CD14-positive monocyte (primary cell): ENCODE measurements at regions not wholly inside any gene's neighbourhood (a gene's known extent, or its start where the extent isn't known, plus 50 kb on each side); places are given as distances from the start of the nearest gene placed in this dataset.

Experiments
- DNase-seq, 3 donors: peaks; one replicate each; pipeline ENCODE4 v3.0.0-alpha.2; 2011 to 2022
- H2AFZ ChIP-seq: 2 replicates; pipeline ENCODE4 v1.6.0; 2012; ENCODE audit warnings: mild to moderate bottlenecking, low read depth, low read length, inconsistent platforms; ENCODE audit not compliant: insufficient read depth, poor library complexity, severe bottlenecking
- H3K27ac ChIP-seq, 2 donors: 1 replicate in 1 of 2; 2 replicates in 1 of 2; pipeline ENCODE4 v1.5.1; 2012 to 2013; ENCODE audit warnings: low read length in 2 of 2, control low read depth in 1 of 2, inconsistent platforms in 1 of 2, low read depth in 1 of 2, mild to moderate bottlenecking in 1 of 2
- H3K27me3 ChIP-seq, 2 donors: one replicate each; pipeline versions ENCODE4 v1.6.0 to v1.6.1; 2011 to 2013; ENCODE audit warnings: low read length in 2 of 2; ENCODE audit not compliant: control insufficient read depth in 2 of 2, insufficient read depth in 2 of 2
- H3K36me3 ChIP-seq, 2 donors: replicated peaks in 1 of 2; 1 replicate in 1 of 2; 2 replicates in 1 of 2; pipeline versions ENCODE4 v1.5.1 to v1.6.1; 2012 to 2013; ENCODE audit warnings: low read length in 2 of 2, control low read depth in 1 of 2, inconsistent platforms in 1 of 2, mild to moderate bottlenecking in 1 of 2; ENCODE audit not compliant: insufficient read depth in 2 of 2, control insufficient read depth in 1 of 2
- H3K4me1 ChIP-seq, 2 donors: 1 replicate in 1 of 2; 2 replicates in 1 of 2; pipeline versions ENCODE4 v1.5.1 to v1.6.1; 2012 to 2013; ENCODE audit warnings: low read length in 2 of 2, control low read depth in 1 of 2, inconsistent platforms in 1 of 2, mild to moderate bottlenecking in 1 of 2, moderate library complexity in 1 of 2; ENCODE audit not compliant: insufficient read depth in 2 of 2, control insufficient read depth in 1 of 2
- H3K4me2 ChIP-seq: replicated peaks from 2 replicates; pipeline ENCODE3; 2012; ENCODE audit warnings: low read length, moderate library complexity, mild to moderate bottlenecking; ENCODE audit not compliant: poor library complexity, severe bottlenecking; ENCODE audit errors: extremely low read depth
- H3K4me3 ChIP-seq, 3 experiments: fragments of 200-600 bp in 1 of 3; sonication (generic) in 1 of 3; replicated peaks in 1 of 3; 1 replicate in 2 of 3; 2 replicates in 1 of 3; pipeline ENCODE4 v1.5.1; 2011 to 2013; ENCODE audit warnings: low read length in 3 of 3, mild to moderate bottlenecking in 3 of 3, control low read depth in 2 of 3, low read depth in 2 of 3, inconsistent platforms in 1 of 3, moderate library complexity in 1 of 3
- H3K79me2 ChIP-seq: 2 replicates; pipeline ENCODE4 v1.6.0; 2012; ENCODE audit warnings: mild to moderate bottlenecking, control low read depth, inconsistent platforms, low read length, moderate library complexity; ENCODE audit not compliant: insufficient read depth
- H3K9ac ChIP-seq: 2 replicates; pipeline ENCODE4 v1.6.0; 2017; ENCODE audit warnings: low read length, mild to moderate bottlenecking; ENCODE audit not compliant: insufficient read depth, poor library complexity, severe bottlenecking
- H3K9me3 ChIP-seq, 2 donors: replicated peaks in 1 of 2; 1 replicate in 1 of 2; 2 replicates in 1 of 2; pipeline versions ENCODE4 v1.5.1 to v1.6.1; 2012 to 2013; ENCODE audit warnings: low read length in 2 of 2, control low read depth in 1 of 2; ENCODE audit not compliant: control insufficient read depth in 1 of 2, insufficient read depth in 1 of 2
- H4K20me1 ChIP-seq: 2 replicates; pipeline ENCODE4 v1.6.0; 2012; ENCODE audit warnings: mild to moderate bottlenecking, low read length, control low read depth, moderate library complexity; ENCODE audit not compliant: insufficient read depth
- H3K27ac Mint-ChIP-seq, 7 donors: one replicate each; pipeline ENCODE4 v1.8.0; 2020; ENCODE audit warnings: mild to moderate bottlenecking in 7 of 7, mixed read lengths in 7 of 7, moderate library complexity in 6 of 7, inconsistent platforms in 2 of 7
- H3K27me3 Mint-ChIP-seq, 3 donors: one replicate each; pipeline ENCODE4 v1.8.0; 2021 to 2022; ENCODE audit warnings: low read depth in 3 of 3, mild to moderate bottlenecking in 3 of 3, mixed read lengths in 3 of 3, moderate library complexity in 3 of 3, inconsistent platforms in 1 of 3
- H3K36me3 Mint-ChIP-seq, 2 donors: one replicate each; pipeline ENCODE4 v1.8.0; 2020; ENCODE audit warnings: mixed read lengths in 2 of 2, inconsistent platforms in 1 of 2, mild to moderate bottlenecking in 1 of 2
- H3K4me1 Mint-ChIP-seq: one replicate; pipeline ENCODE4 v1.8.0; 2020; ENCODE audit warnings: mild to moderate bottlenecking, mixed read lengths
- H3K4me3 Mint-ChIP-seq, 2 donors: one replicate each; pipeline ENCODE4 v1.8.0; 2020; ENCODE audit warnings: mild to moderate bottlenecking in 2 of 2, mixed read lengths in 2 of 2, moderate library complexity in 1 of 2
- H3K9me3 Mint-ChIP-seq, 7 donors: one replicate each; pipeline ENCODE4 v1.8.0; 2020 to 2022; ENCODE audit warnings: mixed read lengths in 7 of 7, mild to moderate bottlenecking in 6 of 7, moderate library complexity in 6 of 7, inconsistent platforms in 2 of 7
- WGBS: methylation state at CpG from one replicate; pipeline ENCODE4 v1.1.5; 2013; ENCODE audit warnings: missing lambda C conversion rate; ENCODE audit not compliant: insufficient coverage; 5-methylcytosine and 5-hydroxymethylcytosine counted together
- intact Hi-C, 2 donors: fragments of 100-400 bp; cut with micrococcal nuclease; formaldehyde crosslinking; loops; one replicate each; pipeline versions ENCODE4 v1.15.0 to v1.15.1; 2023
- TF ChIP-seq, protein P1 (sequence below): fragments of 200-600 bp; IDR thresholded peaks from one replicate; pipeline ENCODE4 v1.8.0; 2022; ENCODE audit warnings: antibody characterized with exemption, mild to moderate bottlenecking

DNA sequence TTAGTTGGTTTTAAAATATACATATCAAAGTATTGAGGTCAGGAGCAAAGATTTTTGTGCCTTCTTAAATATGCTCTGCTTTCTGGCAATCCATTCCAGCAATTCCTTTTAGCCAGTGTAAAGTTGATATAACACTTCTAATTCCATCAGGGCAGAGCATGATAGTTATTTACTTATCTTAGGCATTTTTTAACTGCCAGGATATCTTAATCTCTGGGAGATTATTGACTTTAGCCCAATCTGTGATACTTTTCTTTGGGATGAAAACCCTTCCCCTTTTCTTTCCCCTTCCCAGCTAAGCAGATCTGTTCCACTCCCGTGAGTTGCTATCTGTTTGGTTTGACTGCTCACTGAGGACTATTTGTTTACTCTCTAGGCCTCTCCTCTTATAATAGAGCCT is 168.7 kb upstream of the RSPO3 start:
- H3K9me3 ChIP-seq: no peaks in the 10 kb centered on the region
- no peak for DNase-seq
- no peaks in the 10 kb centered on the region for H3K27me3 ChIP-seq
- intact Hi-C loops: no loop called here
- no peak overlapping the region for H3K4me2 ChIP-seq
- H3K27ac ChIP-seq: no peak overlapping the region
- H3K36me3 ChIP-seq: no peaks in the 10 kb centered on the region
- no peak overlapping the region for H3K9ac ChIP-seq
- no peaks in the 10 kb centered on the region for H3K79me2 ChIP-seq
- H3K4me1 Mint-ChIP-seq: no peaks in the 10 kb centered on the region
- H4K20me1 ChIP-seq: no peaks in the 10 kb centered on the region
- no peaks in the 10 kb centered on the region for H3K9me3 Mint-ChIP-seq
- 80% methylated on average over 1 of the region's 1 CpG for WGBS
- H3K27me3 Mint-ChIP-seq: peaks cover 0 to 1% (median 0%) of the 10 kb centered on the region in 3 donors
- no peaks in the 10 kb centered on the region for H3K36me3 Mint-ChIP-seq
- H3K4me3 ChIP-seq: no peak overlapping the region
- TF ChIP-seq, protein P1, sequence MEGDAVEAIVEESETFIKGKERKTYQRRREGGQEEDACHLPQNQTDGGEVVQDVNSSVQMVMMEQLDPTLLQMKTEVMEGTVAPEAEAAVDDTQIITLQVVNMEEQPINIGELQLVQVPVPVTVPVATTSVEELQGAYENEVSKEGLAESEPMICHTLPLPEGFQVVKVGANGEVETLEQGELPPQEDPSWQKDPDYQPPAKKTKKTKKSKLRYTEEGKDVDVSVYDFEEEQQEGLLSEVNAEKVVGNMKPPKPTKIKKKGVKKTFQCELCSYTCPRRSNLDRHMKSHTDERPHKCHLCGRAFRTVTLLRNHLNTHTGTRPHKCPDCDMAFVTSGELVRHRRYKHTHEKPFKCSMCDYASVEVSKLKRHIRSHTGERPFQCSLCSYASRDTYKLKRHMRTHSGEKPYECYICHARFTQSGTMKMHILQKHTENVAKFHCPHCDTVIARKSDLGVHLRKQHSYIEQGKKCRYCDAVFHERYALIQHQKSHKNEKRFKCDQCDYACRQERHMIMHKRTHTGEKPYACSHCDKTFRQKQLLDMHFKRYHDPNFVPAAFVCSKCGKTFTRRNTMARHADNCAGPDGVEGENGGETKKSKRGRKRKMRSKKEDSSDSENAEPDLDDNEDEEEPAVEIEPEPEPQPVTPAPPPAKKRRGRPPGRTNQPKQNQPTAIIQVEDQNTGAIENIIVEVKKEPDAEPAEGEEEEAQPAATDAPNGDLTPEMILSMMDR: no peak
- no peak overlapping the region for H3K4me3 Mint-ChIP-seq
- no peak overlapping the region for H3K27ac Mint-ChIP-seq
- H2AFZ ChIP-seq: no peak overlapping the region
- no peaks in the 10 kb centered on the region for H3K4me1 ChIP-seq

DNA sequence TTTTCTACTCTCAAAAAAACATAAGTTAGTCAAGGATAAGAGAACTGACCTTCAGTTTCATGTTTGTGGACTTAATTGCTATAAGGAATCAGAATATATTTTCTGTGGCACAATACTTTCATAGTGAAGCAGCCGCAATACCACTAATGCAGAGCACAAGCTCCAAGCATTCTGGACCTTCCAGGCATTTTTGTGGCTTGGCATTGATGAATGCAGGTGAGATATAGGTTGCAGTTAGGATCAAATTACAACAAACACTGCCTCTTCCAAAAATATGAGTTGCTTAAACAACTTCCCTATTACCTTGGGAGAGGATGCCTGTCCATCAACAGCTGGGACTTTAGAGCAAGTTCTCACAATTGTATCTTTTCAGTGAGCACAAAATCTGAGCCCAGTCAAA is 162.8 kb upstream of the RSPO3 start:
- Histone ChIP-seq H3K9me3 (no peaks in the 10 kb centered on the region), H4K20me1 (no peaks in the 10 kb centered on the region), H2AFZ (no peak overlapping the region), H3K27me3 (no peaks in the 10 kb centered on the region), H3K4me3 (no peak overlapping the region), H3K4me1 (no peaks in the 10 kb centered on the region), H3K4me2 (no peak overlapping the region), H3K36me3 (no peaks in the 10 kb centered on the region), H3K79me2 (no peaks in the 10 kb centered on the region), H3K27ac (no peak overlapping the region), H3K9ac (no peak overlapping the region)
- Mint-ChIP-seq H3K4me3 (no peak overlapping the region), H3K36me3 (no peaks in the 10 kb centered on the region), H3K4me1 (no peaks in the 10 kb centered on the region), H3K27me3 (peaks cover 0 to 4% (median 0%) of the 10 kb centered on the region in 3 donors), H3K9me3 (peaks cover 0 to 4% (median 0%) of the 10 kb centered on the region in 7 donors), H3K27ac (no peak overlapping the region)
- intact Hi-C loops: no loop called here
- no peak for DNase-seq
- WGBS: no CpG with 5 or more reads among the region's 1 CpG
- TF ChIP-seq, protein P1: no peak
